Activated CD4-positive, alpha-beta T cell treated with anti-CD3 and anti-CD28 coated beads, Interleukin-2, amount 50 U/mL, for 48 hours (primary cell): ENCODE measurements at regions not wholly inside any gene's neighbourhood (a gene's known extent, or its start where the extent isn't known, plus 50 kb on each side); places are given as distances from the start of the nearest gene placed in this dataset.

Experiments used
- DNase-seq, 2 experiments: peaks; one replicate each; pipeline ENCODE4 v3.0.0-alpha.2; 2020

GRCh38 chr13:48892053-48892687, 83.5 kb upstream of the FNDC3A start:
- DNase-seq: no peak

- no peak for DNase-seq
Observed at GRCh38 chr13:48892688-48893075, 83.0 kb upstream of the FNDC3A start.

- no peak for DNase-seq
Observed at GRCh38 chr13:48896312-48896711, 79.4 kb upstream of the FNDC3A start.

GRCh38 chr13:48901781-48902180, 73.9 kb upstream of the FNDC3A start:
- no peak for DNase-seq

- no peak for DNase-seq
Observed at GRCh38 chr13:48902368-48902767, 73.3 kb upstream of the FNDC3A start.

GRCh38 chr13:48904668-48905290, 70.9 kb upstream of the FNDC3A start:
- no peak for DNase-seq

- no peak for DNase-seq
Observed at GRCh38 chr13:48906200-48906599, 69.5 kb upstream of the FNDC3A start.

GRCh38 chr13:48908381-48909055, 67.2 kb upstream of the FNDC3A start:
- DNase-seq: no peak

- DNase-seq: no peak
Observed at GRCh38 chr13:48909056-48909389, 66.7 kb upstream of the FNDC3A start.

- DNase-seq: no peak
Observed at GRCh38 chr13:48910686-48911085, 65.0 kb upstream of the FNDC3A start.

- no peak for DNase-seq
Observed at GRCh38 chr13:48919751-48920150, 56.0 kb upstream of the FNDC3A start.

- DNase-seq: no peak
Observed at GRCh38 chr13:48920730-48921129, 55.0 kb upstream of the FNDC3A start.

- DNase-seq: no peak
Observed at GRCh38 chr13:48923376-48923775, 52.3 kb upstream of the FNDC3A start.

GRCh38 chr13:48925001-48925400, 50.7 kb upstream of the FNDC3A start:
- no peak for DNase-seq
